Esophagus muscularis mucosa (tissue), 4 donors: ENCODE measurements at regions not wholly inside any gene's neighbourhood (a gene's known extent, or its start where the extent isn't known, plus 50 kb on each side); places are given as distances from the start of the nearest gene placed in this dataset.

Experiments used
- DNase-seq: peaks from one replicate; pipeline ENCODE4 v3.0.0-alpha.2; 2017; ENCODE audit errors: extremely low spot score
- H3K27ac ChIP-seq, 4 donors: fragments of 200-600 bp; sonication (generic); replicated peaks in 1 of 4; 1 replicate in 3 of 4; 2 replicates in 1 of 4; pipeline ENCODE4 v1.5.1; 2016 to 2019; ENCODE audit warnings: mild to moderate bottlenecking in 1 of 4
- H3K27me3 ChIP-seq, 4 donors: fragments of 200-600 bp; sonication (generic); one replicate each; pipeline versions ENCODE4 v1.5.1 to v1.6.0; 2016 to 2019
- H3K36me3 ChIP-seq, 4 donors: fragments of 200-600 bp; sonication (generic); one replicate each; pipeline ENCODE4 v1.5.1; 2016 to 2019
- H3K4me1 ChIP-seq, 4 donors: fragments of 200-600 bp; sonication (generic); one replicate each; pipeline ENCODE4 v1.5.1; 2016 to 2019
- H3K4me3 ChIP-seq, 4 donors: fragments of 200-600 bp; sonication (generic); 1 replicate in 2 of 4; 2 replicates in 2 of 4; pipeline ENCODE4 v1.5.1; 2016 to 2019; ENCODE audit warnings: mild to moderate bottlenecking in 4 of 4, moderate library complexity in 1 of 4
- H3K9me3 ChIP-seq, 4 donors: fragments of 200-600 bp; sonication (generic); 1 replicate in 3 of 4; 2 replicates in 1 of 4; pipeline ENCODE4 v1.5.1; 2016 to 2019
- CTCF ChIP-seq, 3 experiments: fragments of 200-600 bp in 2 of 3; fragments of 450-650 bp in 1 of 3; sonication (generic) in 2 of 3; IDR thresholded peaks; one replicate each; pipeline ENCODE4 v1.5.1; 2017 to 2019; ENCODE audit warnings: antibody characterized with exemption in 3 of 3, mild to moderate bottlenecking in 2 of 3, moderate library complexity in 1 of 3
- EP300 ChIP-seq: sonication (generic); formaldehyde crosslinking; IDR thresholded peaks from one replicate; pipeline ENCODE4 v1.6.1; 2017; ENCODE audit warnings: antibody characterized with exemption
- POLR2A ChIP-seq: fragments of 450-650 bp; IDR thresholded peaks from one replicate; pipeline ENCODE4 v1.6.1; 2017; ENCODE audit warnings: antibody characterized with exemption, moderate library complexity, mild to moderate bottlenecking, low read depth
- POLR2AphosphoS5 ChIP-seq, 2 donors: sonication (generic); formaldehyde crosslinking; IDR thresholded peaks; one replicate each; pipeline ENCODE4 v1.6.1; 2017; ENCODE audit warnings: antibody characterized with exemption in 2 of 2
- WGBS: methylation state at CpG from one replicate; pipeline ENCODE4 v1.1.5; 2018; 5-methylcytosine and 5-hydroxymethylcytosine counted together
- intact Hi-C: fragments of 100-400 bp; cut with DNase I; formaldehyde crosslinking; loops from one replicate; pipeline ENCODE4 v1.15.1; 2023

GRCh38 chr10:128463991-128464760 is 338.0 kb upstream of the MKI67 start:
- 79% methylated on average over 3 of the region's 4 CpGs for WGBS

GRCh38 chr10:128465697-128466096 is 339.5 kb upstream of the MKI67 start:
- TF ChIP-seq EP300, result no peak
- no peak for TF ChIP-seq POLR2A
- TF ChIP-seq POLR2AphosphoS5 (IDR thresholded peaks at IDR 0.05), result no peak
- no peak for TF ChIP-seq CTCF (IDR thresholded peaks at IDR 0.05)
- intact Hi-C loops, result no loop called here
- Histone ChIP-seq H3K9me3 (peaks cover 0 to 3% (median 0%) of the 10 kb centered on the region in 4 donors), H3K4me3 (no peak overlapping the region), H3K27me3 (peaks cover 0 to 79% (median 0%) of the 10 kb centered on the region in 4 donors), H3K36me3 (no peaks in the 10 kb centered on the region), H3K4me1 (no peaks in the 10 kb centered on the region), H3K27ac (no peak overlapping the region)
- 81% methylated on average over 11 of the region's 11 CpGs for WGBS
- no peak for DNase-seq

More at GRCh38 chr10:128463991-128464760, 338.0 kb upstream of the MKI67 start:
- peaks cover 0 to 3% (median 0%) of the 10 kb centered on the region in 4 donors for H3K9me3 ChIP-seq
- H3K27me3 ChIP-seq, result peaks cover 0 to 74% (median 0%) of the 10 kb centered on the region in 4 donors
- H3K4me3 ChIP-seq, result no peak overlapping the region
- no peaks in the 10 kb centered on the region for H3K36me3 ChIP-seq
- no peaks in the 10 kb centered on the region for H3K4me1 ChIP-seq
- TF ChIP-seq POLR2AphosphoS5 (IDR thresholded peaks at IDR 0.05), result no peak
- TF ChIP-seq POLR2A, result no peak
- no peak for TF ChIP-seq EP300
- no peak for TF ChIP-seq CTCF (IDR thresholded peaks at IDR 0.05)
- peak; percentile 95 for DNase-seq
- no peak overlapping the region for H3K27ac ChIP-seq
- intact Hi-C loops, result no loop called here

- DNase-seq, result no peak
- H3K4me3 ChIP-seq, result no peak overlapping the region
These were observed 340.7 kb upstream of the MKI67 start for GRCh38 chr10:128466831-128467371.

GRCh38 chr10:128468462-128468861 is 342.2 kb upstream of the MKI67 start:
- Histone ChIP-seq H3K27me3 (peaks cover 0 to 73% (median 0%) of the 10 kb centered on the region in 4 donors), H3K27ac (no peak overlapping the region), H3K4me1 (no peaks in the 10 kb centered on the region), H3K9me3 (peaks cover 0 to 3% (median 0%) of the 10 kb centered on the region in 4 donors), H3K4me3 (no peak overlapping the region), H3K36me3 (no peaks in the 10 kb centered on the region)
- 80% methylated on average over 7 of the region's 7 CpGs for WGBS
- TF ChIP-seq EP300 (no peak), POLR2A (no peak), POLR2AphosphoS5 (IDR thresholded peaks at IDR 0.05) (no peak), CTCF (IDR thresholded peaks at IDR 0.05) (no peak)
- intact Hi-C loops, result no loop called here
- DNase-seq, result no peak

More at GRCh38 chr10:128466831-128467371, 340.7 kb upstream of the MKI67 start:
- Histone ChIP-seq H3K4me1 (no peaks in the 10 kb centered on the region), H3K36me3 (no peaks in the 10 kb centered on the region), H3K9me3 (peaks cover 0 to 3% (median 0%) of the 10 kb centered on the region in 4 donors), H3K27me3 (peaks cover 0 to 80% (median 0%) of the 10 kb centered on the region in 4 donors), H3K27ac (no peak overlapping the region)
- TF ChIP-seq CTCF (IDR thresholded peaks at IDR 0.05), result no peak
- no peak for TF ChIP-seq POLR2A
- no peak for TF ChIP-seq POLR2AphosphoS5 (IDR thresholded peaks at IDR 0.05)
- no peak for TF ChIP-seq EP300
- WGBS, result 89% methylated on average over 14 of the region's 14 CpGs
- intact Hi-C loops, result no loop called here
